GM23338 (cell line): ENCODE measurements at regions not wholly inside any gene's neighbourhood (a gene's known extent, or its start where the extent isn't known, plus 50 kb on each side); places are given as distances from the start of the nearest gene placed in this dataset.

ENCODE experiments used
- ATAC-seq: fragments of 200-7000 bp; cut with Tn5 transposase; 3 replicates; pipeline ENCODE4 v1.9.1; 2020
- DNase-seq: peaks from one replicate; pipeline ENCODE4 v3.0.0-alpha.2; 2015; ENCODE audit warnings: low spot score
- H2AFZ ChIP-seq: fragments of 200-600 bp; sonication (generic); 2 replicates; pipeline ENCODE4 v1.8.0; 2016; ENCODE audit warnings: antibody characterized with exemption, mild to moderate bottlenecking, moderate library complexity
- H3F3A ChIP-seq: fragments of 200-600 bp; sonication (generic); replicated peaks from 2 replicates; pipeline ENCODE4 v1.8.0; 2017; ENCODE audit warnings: antibody characterized with exemption, mixed run types, low read depth
- H3K27ac ChIP-seq: fragments of 200-600 bp; sonication (generic); 2 replicates; pipeline ENCODE4 v1.6.1; 2016; ENCODE audit warnings: low read depth
- H3K27me3 ChIP-seq: fragments of 200-600 bp; sonication (generic); 2 replicates; pipeline ENCODE4 v1.8.0; 2016; ENCODE audit warnings: mild to moderate bottlenecking, mixed run types, moderate library complexity; ENCODE audit not compliant: insufficient read depth
- H3K36me3 ChIP-seq: fragments of 200-600 bp; sonication (generic); 2 replicates; pipeline ENCODE4 v1.8.0; 2016; ENCODE audit warnings: mild to moderate bottlenecking; ENCODE audit not compliant: insufficient read depth
- H3K4me1 ChIP-seq: fragments of 200-600 bp; sonication (generic); 2 replicates; pipeline ENCODE4 v1.8.0; 2016; ENCODE audit warnings: mild to moderate bottlenecking, moderate library complexity; ENCODE audit not compliant: insufficient read depth
- H3K4me2 ChIP-seq: fragments of 200-600 bp; sonication (generic); 2 replicates; pipeline ENCODE4 v1.7.1; 2017; ENCODE audit warnings: mixed run types
- H3K4me3 ChIP-seq: fragments of 200-600 bp; sonication (generic); 2 replicates; pipeline ENCODE4 v1.6.1; 2016; ENCODE audit warnings: mixed run types
- H3K79me2 ChIP-seq: fragments of 200-600 bp; sonication (generic); replicated peaks from 2 replicates; pipeline ENCODE4 v1.8.0; 2017; ENCODE audit warnings: mild to moderate bottlenecking; ENCODE audit not compliant: insufficient read depth
- H3K9me2 ChIP-seq: fragments of 200-600 bp; sonication (generic); 2 replicates; pipeline ENCODE4 v1.8.0; 2017; ENCODE audit not compliant: insufficient read depth
- H4K20me1 ChIP-seq: fragments of 200-600 bp; sonication (generic); replicated peaks from 2 replicates; pipeline ENCODE4 v1.8.0; 2017; ENCODE audit warnings: mild to moderate bottlenecking; ENCODE audit not compliant: insufficient read depth
- H3K27ac Mint-ChIP-seq: 2 replicates; pipeline ENCODE4 v1.8.0; 2020; ENCODE audit warnings: inconsistent platforms, mild to moderate bottlenecking, moderate library complexity, mixed read lengths
- H3K27me3 Mint-ChIP-seq: 3 replicates; pipeline ENCODE4 v1.8.0; 2022; ENCODE audit warnings: low read depth, mild to moderate bottlenecking, moderate library complexity, mixed read lengths, inconsistent platforms; ENCODE audit not compliant: insufficient read depth, poor library complexity
- H3K36me3 Mint-ChIP-seq: 3 replicates; pipeline ENCODE4 v1.8.0; 2021; ENCODE audit warnings: low read depth, mild to moderate bottlenecking, inconsistent platforms, moderate library complexity, mixed read lengths
- H3K4me1 Mint-ChIP-seq: 3 replicates; pipeline ENCODE4 v1.8.0; 2020; ENCODE audit warnings: mild to moderate bottlenecking, inconsistent platforms, mixed read lengths
- H3K4me3 Mint-ChIP-seq: 3 replicates; pipeline ENCODE4 v1.8.0; 2021; ENCODE audit warnings: moderate library complexity, mild to moderate bottlenecking, inconsistent platforms, mixed read lengths
- H3K9me3 Mint-ChIP-seq: 3 replicates; pipeline ENCODE4 v1.8.0; 2020; ENCODE audit warnings: moderate library complexity, mild to moderate bottlenecking, inconsistent platforms, mixed read lengths
- ETS1 ChIP-seq: IDR thresholded peaks from 2 replicates; pipeline ENCODE4 v1.6.1; 2016; ENCODE audit warnings: antibody characterized with exemption
- EZH2 ChIP-seq: fragments of 200-600 bp; sonication (generic); IDR thresholded peaks from one replicate; pipeline ENCODE4 v1.8.0; 2017; ENCODE audit warnings: antibody characterized with exemption, mild to moderate bottlenecking, low read depth; ENCODE audit not compliant: unreplicated experiment
- EZH2phosphoT487 ChIP-seq: fragments of 200-600 bp; sonication (generic); IDR thresholded peaks from one replicate; pipeline ENCODE4 v1.8.1; 2018; ENCODE audit warnings: antibody characterized with exemption; ENCODE audit not compliant: unreplicated experiment
- JUNB ChIP-seq: IDR thresholded peaks from one replicate; pipeline ENCODE4 v1.6.1; 2016; ENCODE audit warnings: antibody characterized with exemption; ENCODE audit not compliant: unreplicated experiment
- REST ChIP-seq: IDR thresholded peaks from one replicate; pipeline ENCODE4 v1.6.1; 2018; ENCODE audit warnings: antibody characterized with exemption; ENCODE audit not compliant: unreplicated experiment
- STAT1 ChIP-seq: IDR thresholded peaks from one replicate; pipeline ENCODE4 v1.6.1; 2016; ENCODE audit warnings: antibody characterized with exemption; ENCODE audit not compliant: unreplicated experiment
- ZNF114 ChIP-seq: fragments of 250-450 bp; sonication (Bioruptor Pico); IDR thresholded peaks from 2 replicates; pipeline ENCODE4 v1.5.0; 2020; ENCODE audit warnings: mild to moderate bottlenecking, moderate library complexity
- ZNF331 ChIP-seq: fragments of 250-450 bp; sonication (Bioruptor Pico); IDR thresholded peaks from 2 replicates; pipeline ENCODE4 v1.5.0; 2020; ENCODE audit warnings: low read depth, mild to moderate bottlenecking, moderate library complexity

- no peaks in the 10 kb centered on the region for H3K27me3 Mint-ChIP-seq
- no peaks in the 10 kb centered on the region for H4K20me1 ChIP-seq
- no peak overlapping the region for H3K4me2 ChIP-seq
- H3K4me1 ChIP-seq: no peaks in the 10 kb centered on the region
- DNase-seq: no peak
- H3K36me3 Mint-ChIP-seq: no peaks in the 10 kb centered on the region
- no peak overlapping the region for H3K4me3 Mint-ChIP-seq
- TF ChIP-seq ZNF114 (CRISPR knock-in tag): no peak
- TF ChIP-seq STAT1: no peak
- TF ChIP-seq EZH2phosphoT487: no peak
- no peak for TF ChIP-seq JUNB
- TF ChIP-seq ETS1: no peak
- no peak for TF ChIP-seq ZNF331
- no peaks in the 10 kb centered on the region for H3K36me3 ChIP-seq
- H3K27me3 ChIP-seq: no peaks in the 10 kb centered on the region
- no peak overlapping the region for H3K27ac ChIP-seq
- H3K9me2 ChIP-seq: no peaks in the 10 kb centered on the region
- ATAC-seq: no peak
- no peaks in the 10 kb centered on the region for H3K9me3 Mint-ChIP-seq
- H3K27ac Mint-ChIP-seq: no peak overlapping the region
- no peak overlapping the region for H3K4me3 ChIP-seq
- H2AFZ ChIP-seq: no peak overlapping the region
- H3K79me2 ChIP-seq: no peaks in the 10 kb centered on the region
- no peaks in the 10 kb centered on the region for H3F3A ChIP-seq
- H3K4me1 Mint-ChIP-seq: peaks cover 2% of the 10 kb centered on the region; the same call in 1 of the 3 replicates
Measured at GRCh38 chr1:67537667-67538018, 107.4 kb upstream of the SERBP1 start.

GRCh38 chr1:67540025-67540732 lies 110.0 kb upstream of the SERBP1 start:
- peaks cover 2% of the 10 kb centered on the region; the same call in 1 of the 3 replicates for H3K4me1 Mint-ChIP-seq
- H3K4me1 ChIP-seq: no peaks in the 10 kb centered on the region
- no peaks in the 10 kb centered on the region for H3K27me3 ChIP-seq
- no peak overlapping the region for H3K4me2 ChIP-seq
- H4K20me1 ChIP-seq: no peaks in the 10 kb centered on the region; the same call in 1 of the 2 replicates
- H3K9me2 ChIP-seq: no peaks in the 10 kb centered on the region
- H3K4me3 ChIP-seq: no peak overlapping the region
- no peak overlapping the region for H3K27ac Mint-ChIP-seq
- H2AFZ ChIP-seq: peak overlapping the region; percentile 7; the same call in 1 of the 2 replicates
- no peaks in the 10 kb centered on the region for H3K9me3 Mint-ChIP-seq
- H3K79me2 ChIP-seq: no peaks in the 10 kb centered on the region
- no peak overlapping the region for H3K27ac ChIP-seq
- ATAC-seq: no peak
- H3F3A ChIP-seq: no peaks in the 10 kb centered on the region
- no peaks in the 10 kb centered on the region for H3K27me3 Mint-ChIP-seq
- H3K4me3 Mint-ChIP-seq: no peak overlapping the region
- H3K36me3 Mint-ChIP-seq: no peaks in the 10 kb centered on the region
- DNase-seq: no peak
- no peaks in the 10 kb centered on the region for H3K36me3 ChIP-seq
- TF ChIP-seq EZH2: no peak
- TF ChIP-seq ETS1: no peak
- no peak for TF ChIP-seq REST
- TF ChIP-seq EZH2phosphoT487: no peak
- no peak for TF ChIP-seq JUNB
- TF ChIP-seq STAT1: no peak
- TF ChIP-seq ZNF114 (CRISPR knock-in tag): no peak
